GM21723 (cell line): ENCODE measurements at regions not wholly inside any gene's neighbourhood (a gene's known extent, or its start where the extent isn't known, plus 50 kb on each side); places are given as distances from the start of the nearest gene placed in this dataset.
A peak's percentile ranks its signal among the peaks of the same experiment; 100 is the strongest.

Experiments
- ATAC-seq: cut with Tn5 transposase; IDR thresholded peaks from one replicate; pipeline ENCODE4 v1.9.1; 2021; ENCODE audit warnings: mild to moderate bottlenecking, moderate library complexity; ENCODE audit not compliant: unreplicated experiment

DNA sequence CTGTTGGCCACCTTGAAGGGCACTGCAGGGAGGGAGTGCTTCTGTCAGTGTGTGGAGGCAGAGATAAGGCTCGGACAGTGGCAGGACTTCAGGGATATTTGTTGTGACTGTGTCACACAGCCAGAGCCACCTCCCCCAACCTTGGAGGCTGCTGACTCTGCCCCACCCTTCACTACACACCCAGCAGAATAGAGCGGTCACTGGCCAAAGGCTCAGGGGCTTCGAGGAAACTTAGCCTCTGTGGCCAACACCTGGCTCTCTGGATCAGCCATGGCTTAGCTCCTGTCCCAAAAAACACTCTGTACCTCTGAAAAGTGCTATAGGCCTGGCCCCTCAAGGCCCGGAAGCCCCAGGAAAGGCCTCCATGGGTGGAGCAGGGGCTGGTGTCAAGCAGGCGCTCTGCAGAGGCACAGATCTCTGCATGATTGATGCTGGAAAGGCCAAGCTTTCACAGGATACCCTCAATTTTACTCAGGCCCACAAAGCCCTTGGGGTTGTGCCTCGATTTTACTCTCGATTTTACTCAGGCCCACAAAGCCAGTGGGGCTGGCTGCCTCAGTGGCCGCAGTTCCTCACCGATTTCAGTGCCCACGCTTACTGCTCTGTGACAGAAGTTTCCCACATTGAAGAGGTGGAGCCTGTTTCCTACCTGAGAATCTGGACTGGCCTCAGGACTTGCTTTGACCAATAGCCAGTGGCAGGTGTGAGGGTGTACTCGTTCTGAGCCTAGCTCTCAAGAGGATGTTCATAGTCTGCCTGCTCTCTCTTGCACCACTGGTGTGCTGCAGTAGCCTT lies 113.2 kb upstream of the GPR26 start:
- ATAC-seq, result peak; percentile 60

- ATAC-seq, result peak; percentile 49
Observed at GRCh38 chr10:123553810-123554430, 112.2 kb upstream of the GPR26 start.

DNA sequence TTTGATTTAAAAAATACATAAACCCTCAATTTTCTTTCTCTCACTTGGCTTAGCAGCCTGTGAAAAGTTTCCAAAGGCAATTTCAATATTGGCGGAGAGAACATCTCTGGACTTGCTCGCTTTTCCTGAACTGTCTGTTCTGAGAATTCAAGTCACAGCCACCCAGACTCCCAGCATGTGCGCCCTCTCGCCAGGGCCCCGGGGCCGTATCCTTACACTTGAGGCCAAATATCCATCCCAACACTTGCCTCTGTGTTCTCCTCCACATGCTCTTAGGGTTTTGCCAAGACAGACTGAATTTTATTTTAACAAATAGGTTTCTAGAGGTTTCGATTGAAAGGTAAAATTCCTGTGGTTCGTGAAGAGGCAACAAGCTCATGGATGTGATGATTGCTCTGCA lies 111.5 kb upstream of the GPR26 start:
- ATAC-seq, result no peak

DNA sequence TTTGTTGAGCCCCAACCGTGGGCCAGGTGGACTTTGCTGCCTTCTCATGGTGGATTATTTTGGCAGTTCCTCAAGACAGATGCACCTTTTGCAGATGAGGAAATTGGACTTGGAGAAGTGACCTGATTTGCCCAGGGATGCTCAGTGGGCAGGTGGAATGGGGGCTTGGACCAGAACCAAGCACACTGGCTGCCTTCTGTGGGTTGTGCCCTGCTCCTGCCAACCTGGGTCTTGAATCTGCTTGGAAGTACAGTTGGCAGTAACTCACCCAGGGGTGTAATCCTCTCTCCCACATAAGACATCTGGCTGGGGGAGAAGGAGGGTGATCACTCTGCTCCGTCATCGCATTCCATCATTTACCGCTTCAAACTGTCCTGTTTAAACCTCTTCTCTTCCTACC lies 110.5 kb upstream of the GPR26 start:
- no peak for ATAC-seq

GRCh38 chr10:123556049-123556448 lies 110.1 kb upstream of the GPR26 start:
- ATAC-seq, result no peak

GRCh38 chr10:123556736-123557135 lies 109.4 kb upstream of the GPR26 start:
- ATAC-seq, result no peak

- ATAC-seq, result no peak
Observed at GRCh38 chr10:123557366-123558108, 108.6 kb upstream of the GPR26 start.

GRCh38 chr10:123558651-123559050 lies 107.5 kb upstream of the GPR26 start:
- no peak for ATAC-seq

GRCh38 chr10:123559066-123559822 lies 106.9 kb upstream of the GPR26 start:
- ATAC-seq, result peak; percentile 75

- ATAC-seq, result no peak
Observed at GRCh38 chr10:123559823-123560092, 106.4 kb upstream of the GPR26 start.

DNA sequence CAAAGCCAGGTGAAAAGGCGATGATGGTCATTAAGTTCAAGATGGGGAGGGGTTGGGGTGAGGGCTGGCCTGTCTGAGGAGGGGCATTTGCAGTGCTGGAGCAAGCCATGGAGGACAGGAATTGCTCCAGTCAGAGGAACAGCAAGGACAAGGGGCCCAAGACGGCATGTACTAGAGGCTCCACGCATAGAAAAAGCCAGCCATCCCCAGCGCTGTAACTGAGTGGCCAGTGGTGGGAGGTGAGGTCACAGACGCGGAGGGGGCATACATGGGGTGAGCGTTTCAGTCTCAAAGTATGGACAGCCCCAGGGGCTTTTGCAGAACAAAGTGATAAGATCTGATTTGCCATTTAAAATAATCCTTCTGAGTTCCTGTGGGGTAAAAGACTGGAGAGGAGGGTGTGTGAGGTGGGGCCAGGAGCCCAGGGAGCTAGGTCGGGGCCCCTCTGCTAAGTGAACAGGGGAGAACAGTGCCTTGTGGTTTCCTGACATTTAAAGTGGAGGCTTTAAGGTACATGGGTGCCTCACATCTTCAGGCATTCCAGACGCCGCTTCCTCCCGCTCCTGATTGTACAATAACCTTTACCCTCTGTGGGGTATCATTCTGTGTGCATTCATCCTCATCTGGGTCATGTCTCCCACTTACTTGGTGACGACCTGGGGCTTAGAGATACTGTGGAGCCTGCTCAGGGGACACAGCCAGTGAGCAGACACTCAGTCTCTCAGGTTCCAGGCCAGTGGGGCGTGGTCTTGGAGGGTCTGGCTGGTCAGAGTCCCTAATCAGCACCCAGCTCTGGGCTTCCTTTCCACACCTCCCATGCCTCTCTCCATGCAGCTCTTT lies 105.6 kb upstream of the GPR26 start:
- no peak for ATAC-seq

GRCh38 chr10:123561141-123561440 lies 105.1 kb upstream of the GPR26 start:
- no peak for ATAC-seq

DNA sequence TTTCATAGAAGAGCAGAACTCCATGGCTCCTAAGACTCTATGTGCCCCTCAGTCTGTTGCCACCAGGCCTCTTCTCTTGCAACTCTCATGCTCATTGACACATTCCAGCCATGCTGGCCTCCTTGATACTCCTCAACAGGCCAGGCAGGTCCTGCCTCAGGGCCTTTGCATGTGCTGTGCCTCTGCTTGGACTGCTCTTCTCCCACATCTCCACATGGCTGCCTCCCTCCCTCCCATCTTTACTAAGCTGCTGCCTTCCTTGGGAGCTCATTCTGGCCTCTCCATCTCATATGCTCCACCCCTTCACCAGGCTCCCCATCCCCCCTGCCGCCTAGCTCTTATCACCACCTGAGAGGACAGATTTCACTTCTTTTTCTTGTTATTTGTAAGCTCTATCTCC lies 103.8 kb upstream of the GPR26 start:
- ATAC-seq, result no peak

DNA sequence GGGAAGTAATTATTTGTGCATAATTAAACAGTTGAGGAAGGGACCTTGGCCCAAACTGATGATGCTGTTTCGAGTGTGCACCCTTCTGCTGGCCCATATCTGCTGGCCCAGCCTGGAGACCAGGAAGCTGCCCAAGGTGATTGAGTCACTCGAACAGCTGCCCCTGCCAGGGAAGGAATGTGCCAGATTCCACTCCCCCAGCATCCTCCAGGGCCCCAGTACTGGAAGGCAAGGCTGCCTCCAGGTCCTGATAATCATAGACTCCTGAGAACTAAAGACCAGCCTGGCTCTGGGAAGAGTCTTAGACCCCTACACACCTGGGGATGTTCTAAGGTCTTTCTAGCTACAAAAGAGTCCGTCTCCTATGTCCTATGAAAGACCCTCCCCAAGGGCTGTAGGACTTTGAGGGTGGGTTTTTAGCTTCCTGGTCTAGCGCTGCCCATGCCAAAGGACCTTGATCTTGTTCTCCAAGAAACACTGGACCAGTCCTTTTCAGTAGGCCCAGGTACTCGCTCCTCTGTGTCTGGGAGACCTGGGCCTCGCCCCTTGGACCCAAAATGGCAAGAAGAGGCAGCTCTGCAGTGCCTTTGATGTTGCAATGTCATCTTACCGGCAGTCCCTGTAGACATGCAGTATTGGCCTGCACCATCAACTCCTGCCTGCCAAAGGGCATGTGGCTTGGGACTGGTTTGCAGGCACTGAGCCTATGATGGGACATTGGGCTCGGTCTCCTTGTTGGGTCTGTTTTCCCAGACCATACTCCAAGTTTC lies 103.2 kb upstream of the GPR26 start:
- ATAC-seq, result no peak

- ATAC-seq, result no peak
Observed at GRCh38 chr10:123563581-123563855, 102.6 kb upstream of the GPR26 start.

DNA sequence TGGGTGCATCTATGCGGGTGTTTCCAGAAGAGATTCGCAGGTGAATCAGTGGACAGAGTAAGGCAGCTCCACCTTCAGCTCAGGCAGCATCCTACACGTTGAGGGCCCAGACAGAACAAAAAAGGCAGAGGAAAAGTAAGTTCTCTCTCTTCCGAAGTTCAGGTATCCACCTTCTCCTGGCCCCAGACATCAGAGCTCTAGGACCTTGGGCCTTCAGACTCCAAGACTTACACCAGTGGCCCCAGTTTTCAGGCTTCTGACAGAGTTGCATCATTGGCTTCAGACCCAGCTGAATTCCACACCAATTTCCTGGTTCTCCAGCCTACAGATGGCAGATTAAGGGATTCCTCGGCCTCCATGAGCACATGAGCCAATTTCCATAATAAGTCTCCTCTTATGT lies 102.2 kb upstream of the GPR26 start:
- no peak for ATAC-seq

- no peak for ATAC-seq
Observed at GRCh38 chr10:123564631-123565030, 101.5 kb upstream of the GPR26 start.

- no peak for ATAC-seq
Observed at GRCh38 chr10:123565691-123566660, 100.2 kb upstream of the GPR26 start.
